IMR-90 (cell line): ENCODE measurements at regions not wholly inside any gene's neighbourhood (a gene's known extent, or its start where the extent isn't known, plus 50 kb on each side); places are given as distances from the start of the nearest gene placed in this dataset.

Experiments used
- CTCF ChIP-seq: conservative IDR thresholded peaks from 2 replicates; pipeline ENCODE4 v1.5.1; 2012; ENCODE audit warnings: mild to moderate bottlenecking, low read depth, low read length, improper control_type of control experiment
- MAFK ChIP-seq: IDR thresholded peaks from 2 replicates; pipeline ENCODE4 v1.6.1; 2012; ENCODE audit warnings: low read depth, low read length, improper control_type of control experiment

DNA sequence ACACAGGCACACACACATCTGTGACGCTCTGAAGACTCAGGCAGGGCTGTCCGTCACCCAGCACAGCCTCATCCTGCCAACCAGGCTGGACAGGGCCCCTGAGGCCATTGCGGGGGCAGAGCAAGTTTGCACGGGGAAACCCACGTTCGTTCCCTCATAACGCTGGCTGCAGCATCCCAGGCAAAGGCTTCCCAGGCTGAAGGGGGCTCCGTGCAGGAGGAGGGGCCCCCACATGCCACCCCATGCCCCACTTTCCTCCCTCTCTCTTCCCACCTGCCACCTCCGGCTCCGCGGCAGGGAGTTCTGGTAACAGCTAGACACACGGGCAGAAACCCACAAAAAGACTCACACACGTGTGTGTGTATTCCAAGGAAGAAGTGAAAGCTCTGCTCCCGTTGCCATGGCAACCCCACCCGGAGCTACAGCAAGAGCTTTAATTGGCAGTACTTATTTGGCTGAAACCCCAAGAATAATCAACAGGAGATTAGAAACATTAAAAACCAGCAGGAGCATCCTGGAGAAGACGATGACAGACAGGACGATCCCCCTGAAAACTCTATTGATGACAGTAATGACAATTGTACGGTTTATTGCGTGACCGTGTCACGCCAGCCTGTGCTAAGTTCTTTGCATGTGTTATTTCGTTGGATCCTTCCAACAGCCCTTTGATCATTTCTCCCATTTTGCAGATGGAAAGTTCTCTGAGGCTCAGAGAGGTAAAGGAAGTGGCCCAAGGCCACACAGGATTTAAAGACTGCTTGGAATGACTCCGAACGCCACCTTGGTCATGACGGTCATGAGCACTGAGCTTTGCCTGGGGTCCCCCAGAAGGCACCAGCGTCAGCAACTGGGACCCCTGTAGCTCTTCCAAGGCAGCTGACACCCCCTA is 247.1 kb downstream of the NPHP4 start:
- TF ChIP-seq MAFK (no peak), CTCF (no peak)
